ENCODE measurements at regions not wholly inside any gene's neighbourhood (a gene's known extent, or its start where the extent isn't known, plus 50 kb on each side); places are given as distances from the start of the nearest gene placed in this dataset.

DNA sequence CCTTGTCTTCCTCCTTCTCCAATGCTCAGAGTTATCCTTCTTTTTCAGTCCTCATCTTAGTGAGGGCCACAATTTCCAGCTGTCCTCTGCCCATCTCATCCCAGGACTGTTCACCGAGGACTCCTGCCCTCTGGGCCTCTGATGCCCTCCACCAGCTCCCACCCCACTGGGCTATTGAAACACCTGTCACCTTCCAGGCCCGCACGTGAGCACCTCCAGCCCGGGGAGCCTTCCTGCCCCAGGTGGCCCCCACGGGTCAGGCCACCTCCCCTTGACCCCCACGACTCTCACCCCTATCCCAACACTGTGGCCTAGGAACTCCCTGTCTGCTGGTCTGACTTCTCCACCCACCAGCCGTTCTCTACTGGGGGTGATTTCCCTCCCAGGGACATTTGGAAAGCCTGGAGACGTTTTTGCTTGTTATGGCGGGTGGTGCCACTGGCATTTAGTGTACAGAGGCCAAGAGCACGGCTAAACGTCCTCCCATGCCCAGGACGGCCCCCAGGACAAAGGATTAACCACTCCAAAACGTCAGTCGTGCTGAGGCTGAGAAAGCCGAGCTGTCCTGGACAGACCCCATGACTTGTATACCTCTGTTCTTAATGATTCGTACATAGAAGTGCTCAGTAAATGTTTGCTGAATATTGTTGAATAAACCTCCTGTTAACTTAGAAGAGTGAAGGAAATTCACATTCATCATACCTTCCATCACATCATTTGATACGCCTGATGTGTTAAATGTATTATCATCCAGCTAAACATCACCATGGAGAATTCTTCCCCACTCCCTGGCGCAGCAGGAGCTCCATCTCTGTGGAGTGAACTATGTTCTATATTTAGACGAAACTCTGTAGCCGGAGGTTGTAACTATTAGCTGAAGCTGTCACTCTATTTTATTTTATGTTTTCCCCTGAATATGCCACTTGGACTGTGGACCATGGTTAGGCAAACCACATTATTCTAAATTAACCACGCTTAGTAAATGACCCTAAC is 270.1 kb upstream of the SHH start:
- TF ChIP-seq, protein P1, sequence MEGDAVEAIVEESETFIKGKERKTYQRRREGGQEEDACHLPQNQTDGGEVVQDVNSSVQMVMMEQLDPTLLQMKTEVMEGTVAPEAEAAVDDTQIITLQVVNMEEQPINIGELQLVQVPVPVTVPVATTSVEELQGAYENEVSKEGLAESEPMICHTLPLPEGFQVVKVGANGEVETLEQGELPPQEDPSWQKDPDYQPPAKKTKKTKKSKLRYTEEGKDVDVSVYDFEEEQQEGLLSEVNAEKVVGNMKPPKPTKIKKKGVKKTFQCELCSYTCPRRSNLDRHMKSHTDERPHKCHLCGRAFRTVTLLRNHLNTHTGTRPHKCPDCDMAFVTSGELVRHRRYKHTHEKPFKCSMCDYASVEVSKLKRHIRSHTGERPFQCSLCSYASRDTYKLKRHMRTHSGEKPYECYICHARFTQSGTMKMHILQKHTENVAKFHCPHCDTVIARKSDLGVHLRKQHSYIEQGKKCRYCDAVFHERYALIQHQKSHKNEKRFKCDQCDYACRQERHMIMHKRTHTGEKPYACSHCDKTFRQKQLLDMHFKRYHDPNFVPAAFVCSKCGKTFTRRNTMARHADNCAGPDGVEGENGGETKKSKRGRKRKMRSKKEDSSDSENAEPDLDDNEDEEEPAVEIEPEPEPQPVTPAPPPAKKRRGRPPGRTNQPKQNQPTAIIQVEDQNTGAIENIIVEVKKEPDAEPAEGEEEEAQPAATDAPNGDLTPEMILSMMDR (IDR thresholded peaks at IDR 0.05; ENCODE audit: insufficient read depth, low read length, poor library complexity, severe bottlenecking): no peak
- TF ChIP-seq EZH2phosphoT487 (conservative IDR thresholded peaks at IDR 0.05; ENCODE audit: low read length): no peak
